ENCODE measurements at regions not wholly inside any gene's neighbourhood (a gene's known extent, or its start where the extent isn't known, plus 50 kb on each side); places are given as distances from the start of the nearest gene placed in this dataset.
A peak's percentile ranks its signal among the peaks of the same experiment; 100 is the strongest.

- no peak for DNase-seq
These were observed 51.2 kb upstream of the ABCC4 start for GRCh38 chr13:95352486-95352885.

GRCh38 chr13:95354156-95354555 is 52.9 kb upstream of the ABCC4 start:
- no peak for DNase-seq

GRCh38 chr13:95354680-95355487 is 53.6 kb upstream of the ABCC4 start:
- DNase-seq: no peak

GRCh38 chr13:95355494-95355893 is 54.2 kb upstream of the ABCC4 start:
- DNase-seq: no peak

GRCh38 chr13:95356916-95357315 is 55.7 kb upstream of the ABCC4 start:
- DNase-seq: no peak

GRCh38 chr13:95357875-95358274 is 56.6 kb upstream of the ABCC4 start:
- no peak for DNase-seq

- DNase-seq: no peak
These were observed 58.8 kb upstream of the ABCC4 start for GRCh38 chr13:95360052-95360451.

- no peak for DNase-seq
These were observed 59.3 kb upstream of the ABCC4 start for GRCh38 chr13:95360464-95361097.

- DNase-seq: no peak
These were observed 60.4 kb upstream of the ABCC4 start for GRCh38 chr13:95361686-95362085.

GRCh38 chr13:95362666-95363065 is 61.4 kb upstream of the ABCC4 start:
- no peak for DNase-seq

GRCh38 chr13:95367309-95367843 is 66.1 kb upstream of the ABCC4 start:
- no peak for DNase-seq

GRCh38 chr13:95368998-95369397 is 67.7 kb upstream of the ABCC4 start:
- no peak for DNase-seq

- no peak for DNase-seq
These were observed 74.5 kb upstream of the ABCC4 start for GRCh38 chr13:95375706-95376105.

GRCh38 chr13:95378603-95379002 is 77.4 kb upstream of the ABCC4 start:
- DNase-seq: no peak

- peak; percentile 45 for DNase-seq
These were observed 79.4 kb upstream of the ABCC4 start for GRCh38 chr13:95380468-95381211.

- DNase-seq: no peak
These were observed 79.9 kb upstream of the ABCC4 start for GRCh38 chr13:95381212-95381527.

GRCh38 chr13:95382411-95382810 is 81.2 kb upstream of the ABCC4 start:
- DNase-seq: no peak

- DNase-seq: no peak
These were observed 81.7 kb upstream of the ABCC4 start for GRCh38 chr13:95382916-95383315.

- DNase-seq: no peak
These were observed 84.1 kb upstream of the ABCC4 start for GRCh38 chr13:95385373-95385772.

- DNase-seq: no peak
These were observed 84.5 kb upstream of the ABCC4 start for GRCh38 chr13:95385798-95386197.

GRCh38 chr13:95386370-95386769 is 85.1 kb upstream of the ABCC4 start:
- DNase-seq: no peak

GRCh38 chr13:95387733-95388207 is 86.5 kb upstream of the ABCC4 start:
- no peak for DNase-seq

- DNase-seq: no peak
These were observed 87.3 kb upstream of the ABCC4 start for GRCh38 chr13:95388420-95389079.

All from occipital lobe (tissue), 1 donor.